Neuronal stem cell (in vitro differentiated cells): ENCODE measurements at regions not wholly inside any gene's neighbourhood (a gene's known extent, or its start where the extent isn't known, plus 50 kb on each side); places are given as distances from the start of the nearest gene placed in this dataset.

Experiments
- DNase-seq: peaks from one replicate; pipeline ENCODE4 v3.0.0-alpha.2; 2013; ENCODE audit warnings: low spot score
- H2AFZ ChIP-seq: one replicate; pipeline ENCODE4 v1.6.1; 2013; ENCODE audit warnings: mild to moderate bottlenecking, low read length, inconsistent platforms
- H2AK5ac ChIP-seq: 2 replicates; pipeline ENCODE4 v1.6.1; 2013; ENCODE audit warnings: low read depth, mild to moderate bottlenecking, inconsistent platforms, low read length, moderate library complexity, mixed read lengths
- H2BK120ac ChIP-seq: 2 replicates; pipeline ENCODE4 v1.6.1; 2013; ENCODE audit warnings: low read depth, mild to moderate bottlenecking, inconsistent platforms, low read length, moderate library complexity, mixed read lengths
- H2BK12ac ChIP-seq: one replicate; pipeline ENCODE4 v1.6.1; 2013; ENCODE audit warnings: low read length, inconsistent platforms
- H2BK15ac ChIP-seq: 2 replicates; pipeline ENCODE4 v1.6.1; 2013; ENCODE audit warnings: mild to moderate bottlenecking, low read length, inconsistent platforms, mixed read lengths
- H2BK5ac ChIP-seq: one replicate; pipeline ENCODE4 v1.6.1; 2013; ENCODE audit warnings: inconsistent platforms, mild to moderate bottlenecking, low read length, moderate library complexity
- H3K14ac ChIP-seq: one replicate; pipeline ENCODE4 v1.6.1; 2013; ENCODE audit warnings: low read length, inconsistent platforms
- H3K18ac ChIP-seq: 2 replicates; pipeline ENCODE4 v1.6.1; 2013; ENCODE audit warnings: low read length, inconsistent platforms
- H3K23ac ChIP-seq: 2 replicates; pipeline ENCODE4 v1.6.1; 2013; ENCODE audit warnings: low read depth, mild to moderate bottlenecking, mixed read lengths, low read length, inconsistent platforms; ENCODE audit not compliant: poor library complexity
- H3K27ac ChIP-seq: replicated peaks from 3 replicates; pipeline ENCODE4 v1.5.1; 2013; ENCODE audit warnings: low read length, inconsistent platforms
- H3K27me3 ChIP-seq, 3 experiments: 2 replicates each; pipeline ENCODE4 v1.6.1; 2013; ENCODE audit warnings: low read length in 3 of 3, mild to moderate bottlenecking in 2 of 3, inconsistent platforms in 1 of 3, low read depth in 1 of 3, mixed read lengths in 1 of 3, moderate library complexity in 1 of 3; ENCODE audit not compliant: control insufficient read depth in 3 of 3, insufficient read depth in 3 of 3
- H3K36me3 ChIP-seq, 2 donors: replicated peaks in 1 of 2; 2 replicates each; pipeline ENCODE4 v1.6.1; 2013; ENCODE audit warnings: low read length in 2 of 2; ENCODE audit not compliant: control insufficient read depth in 2 of 2, insufficient read depth in 2 of 2
- H3K4ac ChIP-seq: 2 replicates; pipeline ENCODE4 v1.6.1; 2013; ENCODE audit warnings: inconsistent platforms, mild to moderate bottlenecking, low read length, moderate library complexity
- H3K4me1 ChIP-seq, 2 donors: 1 replicate in 1 of 2; 2 replicates in 1 of 2; pipeline ENCODE4 v1.6.1; 2013; ENCODE audit warnings: low read length in 2 of 2, low read depth in 1 of 2; ENCODE audit not compliant: control insufficient read depth in 2 of 2, insufficient read depth in 1 of 2
- H3K4me2 ChIP-seq: one replicate; pipeline ENCODE4 v1.6.1; 2013; ENCODE audit warnings: mild to moderate bottlenecking, low read length, inconsistent platforms; ENCODE audit not compliant: insufficient read depth, poor library complexity, severe bottlenecking
- H3K4me3 ChIP-seq, 2 donors: 2 replicates each; pipeline ENCODE4 v1.5.1; 2013; ENCODE audit warnings: low read length in 2 of 2, mild to moderate bottlenecking in 2 of 2, inconsistent platforms in 1 of 2, moderate library complexity in 1 of 2
- H3K79me1 ChIP-seq: one replicate; pipeline ENCODE4 v1.6.1; 2013; ENCODE audit warnings: low read depth, mild to moderate bottlenecking, inconsistent platforms, low read length, moderate library complexity
- H3K9ac ChIP-seq: one replicate; pipeline ENCODE4 v1.6.1; 2013; ENCODE audit warnings: mild to moderate bottlenecking, low read depth, low read length, inconsistent platforms; ENCODE audit not compliant: poor library complexity
- H3K9me3 ChIP-seq, 2 donors: replicated peaks in 1 of 2; 2 replicates each; pipeline versions ENCODE3 to v1.6.1; 2013; ENCODE audit warnings: low read length in 2 of 2, mild to moderate bottlenecking in 2 of 2, inconsistent platforms in 1 of 2, low read depth in 1 of 2, mixed read lengths in 1 of 2, moderate library complexity in 1 of 2; ENCODE audit not compliant: control insufficient read depth in 2 of 2, insufficient read depth in 1 of 2
- H4K8ac ChIP-seq: one replicate; pipeline ENCODE4 v1.6.1; 2013; ENCODE audit warnings: low read depth, mild to moderate bottlenecking, inconsistent platforms, low read length, moderate library complexity
- H4K91ac ChIP-seq: one replicate; pipeline ENCODE4 v1.6.1; 2013; ENCODE audit warnings: low read length, low read depth, mild to moderate bottlenecking, inconsistent platforms; ENCODE audit not compliant: poor library complexity
- WGBS, 2 donors: extraction: QIAGEN DNeasy Blood & Tissue Kit; methylation state at CpG; one replicate each; pipeline ENCODE4 v1.1.7; 2013; ENCODE audit warnings: missing lambda C conversion rate in 2 of 2, mixed read lengths in 1 of 2; ENCODE audit not compliant: insufficient read length in 2 of 2, insufficient replicate concordance in 1 of 2; ENCODE audit errors: extremely low coverage in 2 of 2; 5-methylcytosine and 5-hydroxymethylcytosine counted together

DNA sequence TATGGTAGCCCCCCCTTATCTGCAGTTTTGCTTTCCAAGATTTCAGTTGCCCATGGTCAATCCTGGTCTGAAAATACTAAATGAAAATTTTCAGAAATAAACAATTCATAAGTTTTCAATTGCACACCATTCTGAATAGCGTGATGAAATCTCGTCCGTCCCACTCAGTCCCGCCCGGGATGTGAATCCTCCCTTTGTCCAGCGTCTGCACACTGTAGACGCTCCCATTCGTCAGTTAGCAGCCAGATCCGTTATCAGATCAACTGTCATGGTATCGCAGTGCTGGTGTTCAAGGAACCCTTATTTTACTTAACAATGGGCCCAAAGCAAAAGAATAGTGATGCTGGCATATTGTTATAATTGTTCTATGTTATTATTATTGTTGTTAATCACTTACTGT, 98.6 kb downstream of the TMEM215 start:
- H2AK5ac ChIP-seq, result no peak overlapping the region
- H3K4ac ChIP-seq, result no peak overlapping the region
- H2BK5ac ChIP-seq, result no peak overlapping the region
- H3K14ac ChIP-seq, result no peak overlapping the region
- H3K9ac ChIP-seq, result no peak overlapping the region
- H3K18ac ChIP-seq, result no peak overlapping the region
- DNase-seq, result no peak
- no peak overlapping the region for H4K8ac ChIP-seq
- no peak overlapping the region for H3K4me3 ChIP-seq
- no peak overlapping the region for H2AFZ ChIP-seq
- H3K27me3 ChIP-seq, result no peaks in the 10 kb centered on the region
- H3K36me3 ChIP-seq, result no peaks in the 10 kb centered on the region
- no peak overlapping the region for H2BK12ac ChIP-seq
- peaks cover 0 to 2% of the 10 kb centered on the region in 2 donors for H3K4me1 ChIP-seq
- no peak overlapping the region for H3K23ac ChIP-seq
- H3K9me3 ChIP-seq, result no peaks in the 10 kb centered on the region
- WGBS, 2 donors, result no CpG with 5 or more reads among the region's 10 CpGs
- no peak overlapping the region for H2BK120ac ChIP-seq
- H3K4me2 ChIP-seq, result no peak overlapping the region
- no peak overlapping the region for H4K91ac ChIP-seq
- H3K79me1 ChIP-seq, result no peaks in the 10 kb centered on the region
- no peak overlapping the region for H3K27ac ChIP-seq
- H2BK15ac ChIP-seq, result no peak overlapping the region

DNA sequence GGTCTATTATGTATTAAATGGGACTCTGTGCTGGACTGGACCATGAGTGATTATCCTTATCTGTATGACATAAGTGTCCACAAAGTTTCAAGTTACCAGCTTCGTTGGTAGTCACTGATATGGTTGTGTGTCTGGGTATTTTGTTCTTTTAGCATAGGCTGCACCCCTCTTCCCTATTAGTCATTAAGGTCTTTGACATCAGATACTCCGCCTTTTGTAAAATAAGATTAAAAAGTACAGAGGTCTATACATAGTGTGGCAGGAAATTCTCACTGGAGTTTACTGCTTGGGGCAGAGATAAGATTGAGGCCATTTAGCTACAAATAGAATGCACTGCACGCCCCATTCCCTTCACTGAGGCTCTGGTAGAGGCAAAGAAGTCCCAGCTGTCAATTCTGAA, 99.4 kb downstream of the TMEM215 start:
- H3K14ac ChIP-seq, result no peak overlapping the region
- H2BK15ac ChIP-seq, result no peak overlapping the region
- no peak overlapping the region for H2AK5ac ChIP-seq
- no peak overlapping the region for H3K4me2 ChIP-seq
- H4K8ac ChIP-seq, result no peak overlapping the region
- no peak overlapping the region for H3K27ac ChIP-seq
- no peak overlapping the region for H2BK5ac ChIP-seq
- no peak overlapping the region for H3K9ac ChIP-seq
- H3K4me3 ChIP-seq, result no peak overlapping the region
- WGBS, 2 donors, result no CpG with 5 or more reads among the region's 3 CpGs
- no peaks in the 10 kb centered on the region for H3K9me3 ChIP-seq
- H3K4ac ChIP-seq, result no peak overlapping the region
- no peaks in the 10 kb centered on the region for H3K27me3 ChIP-seq
- H2AFZ ChIP-seq, result no peak overlapping the region
- H3K18ac ChIP-seq, result no peak overlapping the region
- no peaks in the 10 kb centered on the region for H3K36me3 ChIP-seq
- H3K23ac ChIP-seq, result no peak overlapping the region
- H3K79me1 ChIP-seq, result no peaks in the 10 kb centered on the region
- H2BK120ac ChIP-seq, result no peak overlapping the region
- H2BK12ac ChIP-seq, result no peak overlapping the region
- no peak for DNase-seq
- H3K4me1 ChIP-seq, result peaks cover 0 to 2% of the 10 kb centered on the region in 2 donors
- H4K91ac ChIP-seq, result no peak overlapping the region

GRCh38 chr9:32884482-32884881, 101.1 kb downstream of the TMEM215 start:
- Histone ChIP-seq H2AFZ (no peak overlapping the region), H2BK5ac (no peak overlapping the region), H3K4me1 (peaks cover 0 to 2% of the 10 kb centered on the region in 2 donors), H2BK12ac (no peak overlapping the region), H3K4ac (no peak overlapping the region), H4K8ac (no peak overlapping the region), H3K27me3 (no peaks in the 10 kb centered on the region), H3K9ac (no peak overlapping the region), H4K91ac (no peak overlapping the region), H3K36me3 (no peaks in the 10 kb centered on the region), H3K14ac (no peak overlapping the region), H2BK120ac (no peak overlapping the region), H3K27ac (no peak overlapping the region), H3K4me3 (no peak overlapping the region), H3K23ac (no peak overlapping the region), H2AK5ac (no peak overlapping the region), H3K9me3 (no peaks in the 10 kb centered on the region), H3K79me1 (no peaks in the 10 kb centered on the region), H2BK15ac (no peak overlapping the region), H3K18ac (no peak overlapping the region), H3K4me2 (no peak overlapping the region)
- DNase-seq, result no peak
- WGBS, 2 donors, result no CpG with 5 or more reads among the region's 1 CpG

DNA sequence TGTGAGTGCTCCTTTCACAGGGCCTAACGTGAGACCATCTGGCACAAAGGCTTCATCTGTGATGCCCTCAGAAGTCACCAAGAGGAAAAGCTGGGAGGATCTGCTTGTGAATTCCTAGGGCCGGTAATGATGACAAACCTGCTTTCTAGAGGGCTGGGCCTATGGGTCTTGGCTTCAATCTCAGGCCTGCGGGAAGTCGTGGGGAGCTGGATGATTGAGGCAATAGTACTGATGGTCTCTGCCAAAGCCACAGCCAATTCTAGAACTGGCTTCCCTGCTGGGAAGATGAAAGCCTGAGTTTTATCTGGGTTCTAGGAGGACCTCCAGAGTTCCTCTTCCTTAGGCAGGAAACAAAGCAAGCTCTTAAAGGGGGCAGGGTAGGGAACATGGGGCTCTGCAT, 102.7 kb downstream of the TMEM215 start:
- Histone ChIP-seq H2BK5ac (no peak overlapping the region), H2AFZ (no peak overlapping the region), H2BK120ac (no peak overlapping the region), H3K14ac (no peak overlapping the region), H4K91ac (no peak overlapping the region), H3K4me2 (no peak overlapping the region), H3K27me3 (no peaks in the 10 kb centered on the region), H2BK15ac (no peak overlapping the region), H3K4me1 (peaks cover 0 to 2% of the 10 kb centered on the region in 2 donors), H3K36me3 (no peaks in the 10 kb centered on the region), H2AK5ac (no peak overlapping the region), H4K8ac (no peak overlapping the region), H3K9me3 (no peaks in the 10 kb centered on the region), H3K18ac (no peak overlapping the region), H3K9ac (no peak overlapping the region), H3K4ac (no peak overlapping the region), H3K23ac (no peak overlapping the region), H3K79me1 (no peaks in the 10 kb centered on the region), H3K27ac (no peak overlapping the region), H3K4me3 (no peak overlapping the region), H2BK12ac (no peak overlapping the region)
- no CpG with 5 or more reads among the region's 4 CpGs for WGBS, 2 donors
- DNase-seq, result no peak
